Lung (tissue), 11 donors: ENCODE measurements at regions not wholly inside any gene's neighbourhood (a gene's known extent, or its start where the extent isn't known, plus 50 kb on each side); places are given as distances from the start of the nearest gene placed in this dataset.

Source experiments
- ATAC-seq: fragments of 200-7000 bp; cut with Tn5 transposase; one replicate; pipeline ENCODE4 v1.9.1; 2020; ENCODE audit warnings: moderate number of reproducible peaks; ENCODE audit not compliant: insufficient read depth, low FRiP score
- DNase-seq, 3 donors: peaks; one replicate each; pipeline ENCODE4 v3.0.0-alpha.2; 2013 to 2017
- H3K27ac ChIP-seq, 2 donors: one replicate each; pipeline ENCODE4 v1.5.1; 2013; ENCODE audit warnings: mild to moderate bottlenecking in 2 of 2, moderate library complexity in 2 of 2, control low read depth in 1 of 2, inconsistent platforms in 1 of 2, low read depth in 1 of 2, low read length in 1 of 2
- H3K27me3 ChIP-seq, 3 donors: one replicate each; pipeline ENCODE4 v1.5.1; 2013; ENCODE audit warnings: low read length in 2 of 3; ENCODE audit not compliant: control insufficient read depth in 3 of 3, insufficient read depth in 3 of 3
- H3K36me3 ChIP-seq, 4 donors: one replicate each; pipeline ENCODE4 v1.5.1; 2013; ENCODE audit warnings: low read length in 4 of 4, mild to moderate bottlenecking in 1 of 4, moderate library complexity in 1 of 4; ENCODE audit not compliant: control insufficient read depth in 4 of 4, insufficient read depth in 4 of 4
- H3K4me1 ChIP-seq, 5 donors: one replicate each; pipeline ENCODE4 v1.5.1; 2013; ENCODE audit warnings: low read length in 5 of 5, mild to moderate bottlenecking in 2 of 5, moderate library complexity in 1 of 5; ENCODE audit not compliant: control insufficient read depth in 5 of 5, insufficient read depth in 5 of 5
- H3K4me3 ChIP-seq: one replicate; pipeline ENCODE4 v1.5.1; 2013; ENCODE audit warnings: mild to moderate bottlenecking, control low read depth, moderate library complexity
- H3K9ac ChIP-seq, 2 donors: one replicate each; pipeline ENCODE4 v1.5.1; 2013; ENCODE audit warnings: low read length in 2 of 2, control low read depth in 1 of 2; ENCODE audit not compliant: insufficient read depth in 1 of 2
- H3K9me3 ChIP-seq, 4 donors: one replicate each; pipeline ENCODE4 v1.5.1; 2013; ENCODE audit warnings: low read length in 3 of 4, mild to moderate bottlenecking in 1 of 4, moderate library complexity in 1 of 4; ENCODE audit not compliant: control insufficient read depth in 4 of 4, insufficient read depth in 3 of 4
- WGBS, 2 donors: extraction: QIAGEN DNeasy Blood & Tissue Kit; methylation state at CpG; one replicate each; pipeline ENCODE4 v1.1.7; 2013; 5-methylcytosine and 5-hydroxymethylcytosine counted together
- TF ChIP-seq, protein P1 (sequence below): IDR thresholded peaks from 2 replicates; pipeline ENCODE4 v1.5.1; 2012; ENCODE audit warnings: mild to moderate bottlenecking; ENCODE audit errors: control extremely low read depth, extremely low read depth
- donor health status: control.
- donor health status: control.
- donor health status: Bipolar disorder and iron deficiency.
- donor health status: healthy.
- donor health status: DM: yes; HTN: yes; CAD: no.

DNA sequence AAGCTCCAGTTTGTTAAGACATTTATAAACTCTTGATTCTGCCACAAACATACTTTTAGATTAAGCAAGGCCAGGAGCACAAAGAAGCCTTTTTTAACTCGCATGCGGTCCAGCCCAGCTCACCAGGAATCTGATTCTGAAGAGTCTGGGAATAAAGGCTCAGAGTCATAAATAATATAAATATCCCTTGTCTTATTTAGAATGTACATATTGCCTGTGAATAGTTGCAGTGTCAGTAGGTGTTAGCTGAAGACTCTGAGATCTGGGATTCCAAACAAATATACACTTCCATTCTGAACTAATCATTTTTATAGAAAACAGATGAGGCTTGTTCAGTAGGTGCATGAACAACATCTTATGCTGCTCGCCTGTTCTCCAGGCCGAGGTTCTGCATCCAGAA is 59.1 kb upstream of the ELAC2 start:
- ATAC-seq: no peak
- Histone ChIP-seq H3K9ac (no peak overlapping the region), H3K36me3 (no peaks in the 10 kb centered on the region), H3K27ac (no peak overlapping the region), H3K27me3 (peaks cover 0 to 2% (median 0%) of the 10 kb centered on the region in 3 donors), H3K4me3 (no peak overlapping the region), H3K4me1 (peaks cover 0 to 4% (median 0%) of the 10 kb centered on the region in 5 donors), H3K9me3 (no peaks in the 10 kb centered on the region)
- TF ChIP-seq, protein P1, sequence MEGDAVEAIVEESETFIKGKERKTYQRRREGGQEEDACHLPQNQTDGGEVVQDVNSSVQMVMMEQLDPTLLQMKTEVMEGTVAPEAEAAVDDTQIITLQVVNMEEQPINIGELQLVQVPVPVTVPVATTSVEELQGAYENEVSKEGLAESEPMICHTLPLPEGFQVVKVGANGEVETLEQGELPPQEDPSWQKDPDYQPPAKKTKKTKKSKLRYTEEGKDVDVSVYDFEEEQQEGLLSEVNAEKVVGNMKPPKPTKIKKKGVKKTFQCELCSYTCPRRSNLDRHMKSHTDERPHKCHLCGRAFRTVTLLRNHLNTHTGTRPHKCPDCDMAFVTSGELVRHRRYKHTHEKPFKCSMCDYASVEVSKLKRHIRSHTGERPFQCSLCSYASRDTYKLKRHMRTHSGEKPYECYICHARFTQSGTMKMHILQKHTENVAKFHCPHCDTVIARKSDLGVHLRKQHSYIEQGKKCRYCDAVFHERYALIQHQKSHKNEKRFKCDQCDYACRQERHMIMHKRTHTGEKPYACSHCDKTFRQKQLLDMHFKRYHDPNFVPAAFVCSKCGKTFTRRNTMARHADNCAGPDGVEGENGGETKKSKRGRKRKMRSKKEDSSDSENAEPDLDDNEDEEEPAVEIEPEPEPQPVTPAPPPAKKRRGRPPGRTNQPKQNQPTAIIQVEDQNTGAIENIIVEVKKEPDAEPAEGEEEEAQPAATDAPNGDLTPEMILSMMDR: no peak
- WGBS, 2 donors: 88 to 93% methylated on average over 4 of the region's 4 CpGs
- DNase-seq: no peak

DNA sequence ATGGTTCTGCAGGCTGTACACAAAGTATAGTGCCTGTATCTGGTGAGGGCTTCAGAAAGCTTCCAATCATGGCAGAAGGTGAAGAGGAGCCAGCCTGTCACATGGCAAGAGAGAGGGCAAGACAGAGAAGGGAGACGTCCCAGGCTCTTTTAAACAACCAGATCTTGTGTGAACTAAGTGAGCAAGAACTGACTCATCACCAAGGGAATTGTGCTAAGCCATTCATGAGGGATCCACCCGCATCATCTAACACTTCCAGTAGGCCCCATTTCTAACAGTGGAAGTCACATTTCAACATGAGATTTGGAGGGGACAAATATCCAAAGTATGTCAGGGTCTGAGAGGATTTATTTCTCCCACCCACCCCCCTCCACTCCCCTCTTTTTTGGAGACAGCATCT is 56.2 kb upstream of the ELAC2 start:
- WGBS, 2 donors: 69 to 71% methylated on average over 2 of the region's 2 CpGs
- Histone ChIP-seq H3K9me3 (no peaks in the 10 kb centered on the region), H3K27ac (no peak overlapping the region)

GRCh38 chr17:13073018-13073417 is 55.2 kb upstream of the ELAC2 start:
- WGBS, 2 donors: 74 to 79% methylated on average over 4 of the region's 4 CpGs
- TF ChIP-seq, protein P1: no peak
- ATAC-seq (no peak), DNase-seq (no peak)
- H3K27ac ChIP-seq: no peak overlapping the region
- H3K9ac ChIP-seq: no peak overlapping the region
- H3K4me1 ChIP-seq: peaks cover 0 to 4% (median 0%) of the 10 kb centered on the region in 5 donors
- no peak overlapping the region for H3K4me3 ChIP-seq
- no peaks in the 10 kb centered on the region for H3K36me3 ChIP-seq
- H3K9me3 ChIP-seq: peaks cover 0 to under 1% (median 0%) of the 10 kb centered on the region in 4 donors
- H3K27me3 ChIP-seq: peaks cover 0 to 7% (median 0%) of the 10 kb centered on the region in 3 donors

More for the DNA sequence above, 56.2 kb upstream of the ELAC2 start:
- peaks cover 0 to 4% (median 0%) of the 10 kb centered on the region in 5 donors for H3K4me1 ChIP-seq
- ATAC-seq: no peak
- TF ChIP-seq, protein P1: no peak
- no peak overlapping the region for H3K9ac ChIP-seq
- no peak overlapping the region for H3K4me3 ChIP-seq
- peaks cover 0 to 7% (median 0%) of the 10 kb centered on the region in 3 donors for H3K27me3 ChIP-seq
- no peaks in the 10 kb centered on the region for H3K36me3 ChIP-seq
- no peak for DNase-seq

DNA sequence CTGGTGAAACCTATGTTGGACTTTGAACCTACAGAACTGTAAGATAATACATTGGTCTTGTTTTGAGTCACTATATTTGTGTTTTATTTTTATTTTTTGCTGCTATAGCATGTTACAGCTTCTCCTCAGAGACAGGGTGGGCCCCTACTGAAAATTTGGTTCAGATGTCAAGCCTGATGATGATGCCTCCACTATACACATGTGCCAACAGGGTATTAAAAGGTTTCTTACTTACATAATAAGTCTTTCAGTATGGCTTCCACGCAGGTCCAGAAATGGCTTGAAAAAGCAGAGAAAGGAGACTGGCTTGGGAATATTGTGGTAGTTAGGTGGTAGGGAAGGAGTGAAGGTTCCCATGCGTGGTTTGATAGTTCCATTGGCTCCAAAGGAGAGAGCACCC is 52.9 kb upstream of the ELAC2 start:
- peaks cover 0 to 11% (median 0%) of the 10 kb centered on the region in 3 donors for H3K27me3 ChIP-seq
- no peak overlapping the region for H3K9ac ChIP-seq
- TF ChIP-seq, protein P1: no peak
- H3K4me1 ChIP-seq: peaks cover 0 to 4% (median 0%) of the 10 kb centered on the region in 5 donors
- DNase-seq: no peak
- 84 to 88% methylated on average over 2 of the region's 2 CpGs for WGBS, 2 donors
- H3K27ac ChIP-seq: no peak overlapping the region
- H3K4me3 ChIP-seq: no peak overlapping the region
- no peak for ATAC-seq
- peaks cover 0 to 6% (median 1%) of the 10 kb centered on the region in 4 donors for H3K9me3 ChIP-seq
- no peaks in the 10 kb centered on the region for H3K36me3 ChIP-seq
